Activated naive CD4-positive, alpha-beta T cell treated with anti-CD3 and anti-CD28 coated beads for 36 hours (primary cell): ENCODE measurements at regions not wholly inside any gene's neighbourhood (a gene's known extent, or its start where the extent isn't known, plus 50 kb on each side); places are given as distances from the start of the nearest gene placed in this dataset.

Experiments used
- CTCF ChIA-PET: fragments of 350-600 bp; sonication (Branson Sonifier 250); formaldehyde crosslinking; loops from one replicate; lab custom pipeline; 2021; ENCODE audit warnings: antibody characterized with exemption; lab: Charles Lee
- DNase-seq: peaks from one replicate; pipeline ENCODE4 v3.0.0-alpha.2; 2020
- H3K27ac Mint-ChIP-seq: one replicate; pipeline ENCODE4 v1.8.0; 2021; ENCODE audit warnings: mild to moderate bottlenecking, mixed read lengths
- H3K27me3 Mint-ChIP-seq: one replicate; pipeline ENCODE4 v1.8.0; 2021; ENCODE audit warnings: low read depth, mixed read lengths
- H3K36me3 Mint-ChIP-seq: one replicate; pipeline ENCODE4 v1.8.0; 2021; ENCODE audit warnings: low read depth, mixed read lengths
- H3K4me1 Mint-ChIP-seq: one replicate; pipeline ENCODE4 v1.8.0; 2021; ENCODE audit warnings: low read depth, mixed read lengths
- H3K4me3 Mint-ChIP-seq: one replicate; pipeline ENCODE4 v1.8.0; 2021; ENCODE audit warnings: mild to moderate bottlenecking, moderate library complexity, mixed read lengths
- H3K9me3 Mint-ChIP-seq: one replicate; pipeline ENCODE4 v1.8.0; 2021; ENCODE audit warnings: mixed read lengths
- intact Hi-C: fragments of 100-400 bp; cut with micrococcal nuclease; formaldehyde crosslinking; loops from one replicate; pipeline ENCODE4 v1.15.1; 2023

DNA sequence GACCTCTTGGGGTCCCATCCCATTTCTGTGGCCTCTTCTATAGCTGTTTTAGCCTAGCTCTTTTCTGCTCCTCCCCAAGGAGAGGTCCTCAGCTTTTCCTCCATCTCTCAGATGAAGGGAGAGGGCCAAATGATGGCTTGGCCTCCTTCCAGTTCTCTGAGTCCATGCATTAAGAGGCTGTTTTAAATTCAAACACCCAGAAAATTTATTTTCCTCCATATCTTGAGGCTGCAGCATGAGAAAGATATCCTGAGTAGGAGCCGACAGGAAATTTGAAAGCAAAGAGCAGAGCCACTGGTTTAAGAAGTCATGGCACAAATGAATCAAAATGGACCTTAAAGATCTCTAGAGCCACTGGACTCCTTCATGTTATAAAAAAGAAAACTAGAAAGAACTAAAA is 558.8 kb downstream of the MID1IP1 start:
- Mint-ChIP-seq H3K4me3 (no peak overlapping the region), H3K4me1 (peaks cover 25% of the 10 kb centered on the region), H3K27me3 (no peaks in the 10 kb centered on the region), H3K36me3 (no peaks in the 10 kb centered on the region), H3K27ac (no peak overlapping the region), H3K9me3 (no peaks in the 10 kb centered on the region)
- DNase-seq, result no peak
- intact Hi-C loops, result no loop called here
- CTCF ChIA-PET, result no interaction called here

DNA sequence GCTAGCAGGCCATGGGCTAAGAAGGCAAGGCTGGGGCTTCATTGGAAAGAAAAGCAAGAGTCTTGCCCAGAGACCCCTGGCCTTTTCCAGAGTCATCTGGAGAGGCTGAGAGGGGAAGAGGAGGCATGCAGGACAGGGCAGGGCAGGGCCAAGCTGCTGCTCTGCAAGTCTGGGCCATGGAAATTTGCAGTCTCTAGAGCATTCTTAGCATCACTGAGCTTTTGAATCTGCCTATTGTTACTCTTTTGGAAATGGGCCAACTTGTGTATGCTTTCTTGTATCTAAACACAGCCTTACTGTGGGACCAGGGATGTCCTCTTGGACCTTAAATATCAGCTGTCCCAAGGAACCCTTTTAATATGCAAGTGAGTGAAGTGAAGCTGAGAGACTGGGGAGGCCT is 560.5 kb downstream of the MID1IP1 start:
- no peaks in the 10 kb centered on the region for H3K27me3 Mint-ChIP-seq
- CTCF ChIA-PET, result interaction anchor here (1.1 kb wide), 1 partner anchor 213 kb away, joined by 3 read pairs; no protein-coding TSS in a partner anchor
- H3K4me3 Mint-ChIP-seq, result no peak overlapping the region
- peaks cover 18% of the 10 kb centered on the region for H3K4me1 Mint-ChIP-seq
- no peaks in the 10 kb centered on the region for H3K9me3 Mint-ChIP-seq
- DNase-seq, result no peak
- no peaks in the 10 kb centered on the region for H3K36me3 Mint-ChIP-seq
- intact Hi-C loops, result no loop called here
- H3K27ac Mint-ChIP-seq, result no peak overlapping the region

DNA sequence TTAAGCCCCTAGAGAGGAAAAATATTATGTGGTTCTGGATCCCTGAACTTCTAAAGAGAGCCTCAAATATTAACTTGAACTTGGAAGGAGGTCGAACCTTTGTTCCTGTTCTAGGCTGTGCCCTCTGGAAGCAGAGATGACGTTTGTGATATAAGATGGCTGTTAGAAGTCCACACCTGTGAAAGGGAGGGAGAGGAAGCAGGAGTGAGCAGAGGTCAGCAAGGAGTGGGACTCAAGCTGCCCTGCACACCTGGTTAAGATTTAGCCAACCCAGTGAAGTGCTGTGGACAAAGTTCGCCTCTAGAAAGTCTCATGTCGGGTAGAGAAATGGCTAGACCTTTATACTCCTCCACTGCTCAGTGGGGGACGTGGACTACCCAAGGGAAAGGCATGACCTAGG is 566.2 kb downstream of the MID1IP1 start:
- no peak for DNase-seq
- H3K9me3 Mint-ChIP-seq, result no peaks in the 10 kb centered on the region
- H3K27ac Mint-ChIP-seq, result no peak overlapping the region
- CTCF ChIA-PET, result no interaction called here
- H3K4me3 Mint-ChIP-seq, result no peak overlapping the region
- no peaks in the 10 kb centered on the region for H3K27me3 Mint-ChIP-seq
- H3K4me1 Mint-ChIP-seq, result peaks cover 9% of the 10 kb centered on the region
- intact Hi-C loops, result no loop called here
- no peaks in the 10 kb centered on the region for H3K36me3 Mint-ChIP-seq

DNA sequence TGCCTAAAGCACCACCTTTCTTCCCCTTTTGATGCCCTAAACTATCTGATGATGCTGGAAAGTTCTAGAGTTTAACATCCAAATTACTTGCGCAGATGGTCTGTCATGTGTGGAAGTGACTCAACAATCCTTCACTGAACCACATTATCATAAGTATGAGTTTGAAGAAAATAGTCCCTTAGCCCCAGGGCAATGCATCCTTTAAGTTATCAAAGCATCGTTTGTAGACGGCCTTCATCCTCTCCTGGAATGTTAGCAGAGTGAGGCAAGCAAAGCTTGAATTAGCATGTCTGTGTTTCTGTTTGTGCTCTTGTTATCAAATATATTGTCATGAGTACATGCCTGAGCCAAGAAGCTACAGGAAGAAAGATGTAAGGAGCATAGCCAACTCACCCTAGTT is 570.9 kb downstream of the MID1IP1 start:
- no peak overlapping the region for H3K27ac Mint-ChIP-seq
- no peaks in the 10 kb centered on the region for H3K4me1 Mint-ChIP-seq
- no peak overlapping the region for H3K4me3 Mint-ChIP-seq
- DNase-seq, result no peak
- H3K9me3 Mint-ChIP-seq, result no peaks in the 10 kb centered on the region
- intact Hi-C loops, result no loop called here
- H3K27me3 Mint-ChIP-seq, result no peaks in the 10 kb centered on the region
- CTCF ChIA-PET, result no interaction called here
- no peaks in the 10 kb centered on the region for H3K36me3 Mint-ChIP-seq

DNA sequence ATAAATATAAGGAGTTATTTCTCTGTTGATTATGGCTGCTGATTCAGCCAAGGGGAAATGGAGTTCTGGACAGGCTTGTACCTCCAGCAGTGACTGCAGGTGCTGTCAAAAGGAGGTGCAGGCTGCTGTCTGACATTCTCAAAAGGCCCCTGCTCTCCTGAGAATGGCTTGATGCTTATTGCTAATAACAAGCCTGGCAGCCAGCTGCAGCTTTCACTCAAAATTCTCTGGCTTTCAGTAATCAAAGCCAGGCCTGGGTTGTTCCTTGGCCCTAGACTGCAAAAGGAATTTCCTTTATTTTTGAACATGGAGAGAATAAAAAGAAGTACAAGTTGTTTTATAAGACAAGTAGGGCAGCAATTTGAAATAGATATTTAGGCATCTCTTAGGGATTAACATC is 575.9 kb downstream of the MID1IP1 start:
- Mint-ChIP-seq H3K4me3 (no peak overlapping the region), H3K4me1 (peaks cover 6% of the 10 kb centered on the region), H3K27ac (no peak overlapping the region), H3K27me3 (no peaks in the 10 kb centered on the region), H3K36me3 (no peaks in the 10 kb centered on the region), H3K9me3 (peaks cover 3% of the 10 kb centered on the region)
- DNase-seq, result no peak
- CTCF ChIA-PET, result no interaction called here
- intact Hi-C loops, result no loop called here

DNA sequence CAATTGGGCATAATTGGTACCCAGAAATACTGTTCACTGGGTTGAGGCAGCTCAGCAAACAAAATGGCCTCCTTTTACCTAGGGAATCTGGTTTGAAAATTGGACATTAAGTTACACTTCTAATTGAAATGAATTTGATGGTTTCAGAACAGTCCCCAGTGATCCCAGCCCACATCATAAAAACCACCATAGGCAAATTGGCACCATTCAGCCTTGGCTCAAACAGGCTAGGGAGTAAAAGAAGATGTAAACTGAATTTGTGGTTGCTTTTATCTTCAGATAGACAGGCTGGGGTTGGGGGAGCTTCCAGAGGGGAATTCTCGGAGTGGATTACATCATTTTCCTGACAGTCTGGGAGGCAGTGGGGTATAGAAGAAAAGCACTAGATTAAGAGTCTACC is 576.5 kb downstream of the MID1IP1 start:
- DNase-seq, result no peak
- Mint-ChIP-seq H3K36me3 (no peaks in the 10 kb centered on the region), H3K27me3 (no peaks in the 10 kb centered on the region), H3K9me3 (peaks cover 3% of the 10 kb centered on the region), H3K4me3 (no peak overlapping the region), H3K27ac (no peak overlapping the region), H3K4me1 (peaks cover 6% of the 10 kb centered on the region)
- CTCF ChIA-PET, result no interaction called here
- intact Hi-C loops, result no loop called here

DNA sequence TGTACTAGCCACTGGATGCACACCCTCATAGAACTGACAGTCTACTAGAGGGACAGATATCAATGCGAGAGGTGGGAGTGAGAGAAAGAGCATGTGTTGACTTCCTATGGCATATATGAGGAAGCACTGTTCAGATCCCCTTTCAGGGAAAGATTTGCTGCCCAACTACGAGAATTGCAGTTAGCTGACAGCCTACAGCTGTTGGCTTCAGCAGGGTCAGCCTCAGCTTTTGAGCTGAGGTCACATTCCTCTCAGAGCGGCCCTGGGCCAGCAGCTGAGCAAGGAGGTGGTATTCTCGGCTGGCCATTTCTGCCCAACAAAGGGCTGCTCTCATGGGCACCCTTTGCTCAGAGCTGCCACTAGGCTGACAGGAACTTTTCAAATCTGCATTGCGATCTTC is 580.2 kb downstream of the MID1IP1 start:
- Mint-ChIP-seq H3K27ac (no peak overlapping the region), H3K4me3 (no peak overlapping the region), H3K9me3 (peaks cover 3% of the 10 kb centered on the region), H3K36me3 (no peaks in the 10 kb centered on the region), H3K27me3 (no peaks in the 10 kb centered on the region), H3K4me1 (peaks cover 14% of the 10 kb centered on the region)
- no peak for DNase-seq
- intact Hi-C loops, result no loop called here
- CTCF ChIA-PET, result no interaction called here

DNA sequence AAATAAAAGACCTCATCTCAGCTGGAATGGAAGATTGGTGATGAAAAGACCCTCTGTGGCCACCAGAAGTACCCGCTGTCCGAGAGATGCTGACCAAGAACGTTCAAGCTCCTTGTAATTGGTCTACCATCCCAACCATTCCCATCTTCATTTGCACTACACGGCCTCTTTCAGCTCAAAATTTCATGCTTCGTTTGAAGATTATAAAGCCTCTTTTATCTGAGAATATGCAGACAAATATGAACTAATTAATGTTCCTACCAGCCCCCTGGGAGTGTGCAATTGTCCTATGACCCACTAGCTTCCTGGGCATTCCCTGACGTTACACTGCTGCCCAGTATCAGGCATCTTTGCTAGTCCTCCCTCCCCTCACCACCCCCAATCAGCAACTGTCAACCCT is 583.7 kb downstream of the MID1IP1 start:
- H3K4me3 Mint-ChIP-seq, result no peak overlapping the region
- no peaks in the 10 kb centered on the region for H3K36me3 Mint-ChIP-seq
- H3K9me3 Mint-ChIP-seq, result no peaks in the 10 kb centered on the region
- CTCF ChIA-PET, result no interaction called here
- no peak for DNase-seq
- H3K27ac Mint-ChIP-seq, result no peak overlapping the region
- intact Hi-C loops, result no loop called here
- H3K4me1 Mint-ChIP-seq, result peaks cover 7% of the 10 kb centered on the region
- no peaks in the 10 kb centered on the region for H3K27me3 Mint-ChIP-seq

DNA sequence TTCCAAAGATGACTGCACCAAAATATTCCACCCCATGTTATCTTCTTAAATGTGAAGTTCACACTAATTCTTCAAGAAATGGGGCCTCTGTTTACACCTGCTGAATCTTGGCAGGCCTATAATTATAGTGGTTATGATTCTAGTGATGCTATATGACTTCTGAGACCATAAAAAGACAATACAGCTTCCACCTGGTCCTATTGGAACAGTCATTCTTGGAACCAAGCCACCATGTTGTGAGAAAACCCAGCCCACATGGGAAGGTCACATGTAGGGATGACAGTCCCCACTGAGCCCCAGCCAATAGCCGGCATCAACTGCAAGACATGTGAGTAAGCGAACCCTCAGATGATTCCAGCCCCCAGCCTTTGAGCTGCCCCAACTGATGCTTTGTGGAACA is 587.5 kb downstream of the MID1IP1 start:
- Mint-ChIP-seq H3K27ac (no peak overlapping the region), H3K9me3 (no peaks in the 10 kb centered on the region), H3K27me3 (no peaks in the 10 kb centered on the region), H3K36me3 (no peaks in the 10 kb centered on the region), H3K4me1 (peaks cover 12% of the 10 kb centered on the region), H3K4me3 (no peak overlapping the region)
- CTCF ChIA-PET, result no interaction called here
- intact Hi-C loops, result no loop called here
- DNase-seq, result no peak

DNA sequence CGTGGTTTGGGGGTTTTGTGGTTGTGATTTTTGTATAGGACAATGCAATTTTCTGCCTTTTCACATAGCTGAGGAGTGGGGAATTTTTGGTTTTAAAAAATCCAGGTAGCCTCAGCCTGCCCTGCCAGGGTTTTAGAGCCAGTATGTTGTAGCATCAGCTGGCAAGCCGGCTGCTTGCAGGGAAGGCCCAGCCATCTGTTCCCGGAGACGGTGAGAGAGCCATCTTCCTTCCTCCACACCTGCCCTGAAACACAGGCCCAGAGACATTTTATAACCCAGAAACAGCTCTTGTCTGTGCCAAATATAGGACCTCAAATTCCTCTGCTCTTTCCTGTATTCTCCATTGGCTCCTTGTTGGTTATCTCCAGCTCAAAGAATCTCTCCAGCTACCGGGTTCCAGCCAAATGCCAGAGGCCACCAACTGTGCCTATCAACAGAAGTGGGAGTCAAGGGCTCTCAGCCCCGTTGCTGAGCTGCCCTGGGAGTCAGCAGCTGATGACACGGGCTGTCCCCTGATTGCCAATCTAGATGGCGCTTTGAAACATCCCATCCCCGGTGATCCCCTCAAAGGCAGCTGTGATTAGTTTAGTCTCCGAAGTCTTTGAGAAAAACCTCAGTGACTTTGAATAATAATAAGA is 595.2 kb downstream of the MID1IP1 start:
- CTCF ChIA-PET, result no interaction called here
- peaks cover 14% of the 10 kb centered on the region for H3K4me1 Mint-ChIP-seq
- H3K9me3 Mint-ChIP-seq, result no peaks in the 10 kb centered on the region
- no peaks in the 10 kb centered on the region for H3K36me3 Mint-ChIP-seq
- intact Hi-C loops, result no loop called here
- no peak overlapping the region for H3K4me3 Mint-ChIP-seq
- H3K27me3 Mint-ChIP-seq, result no peaks in the 10 kb centered on the region
- no peak for DNase-seq
- no peak overlapping the region for H3K27ac Mint-ChIP-seq

DNA sequence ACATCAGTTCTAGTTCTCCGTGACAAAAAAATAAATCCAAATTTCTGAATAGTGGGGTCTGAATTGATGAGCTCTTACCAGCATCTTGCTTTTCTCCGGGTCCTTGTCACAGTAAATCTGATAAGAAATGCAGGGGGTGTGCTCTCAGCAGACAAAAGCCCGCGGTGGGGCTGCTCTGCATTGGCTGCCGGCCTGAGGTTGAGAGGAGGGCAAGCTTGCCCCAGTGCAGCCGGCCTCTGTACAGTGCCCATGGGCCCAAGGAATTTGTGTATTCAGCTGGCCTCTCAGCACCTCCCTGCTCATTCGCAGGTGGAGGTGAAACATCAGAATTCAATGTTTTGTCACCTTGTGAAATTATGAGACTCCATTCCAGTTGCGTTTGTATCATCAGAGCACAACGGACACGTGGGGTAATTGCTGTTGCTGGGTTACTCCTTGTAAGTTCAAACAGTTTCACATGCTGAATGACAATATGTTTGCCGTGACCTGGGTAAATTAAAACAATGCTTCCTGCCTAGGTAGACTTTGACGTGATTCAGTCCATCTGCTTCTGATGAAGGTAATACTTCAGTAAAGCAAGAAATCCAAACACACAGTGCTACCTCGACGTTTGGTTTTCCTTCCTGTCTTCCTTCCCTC is 596.4 kb downstream of the MID1IP1 start:
- CTCF ChIA-PET, result no interaction called here
- Mint-ChIP-seq H3K27ac (no peak overlapping the region), H3K4me3 (no peak overlapping the region), H3K9me3 (no peaks in the 10 kb centered on the region), H3K27me3 (no peaks in the 10 kb centered on the region), H3K4me1 (peaks cover 25% of the 10 kb centered on the region), H3K36me3 (no peaks in the 10 kb centered on the region)
- intact Hi-C loops, result no loop called here
- no peak for DNase-seq

DNA sequence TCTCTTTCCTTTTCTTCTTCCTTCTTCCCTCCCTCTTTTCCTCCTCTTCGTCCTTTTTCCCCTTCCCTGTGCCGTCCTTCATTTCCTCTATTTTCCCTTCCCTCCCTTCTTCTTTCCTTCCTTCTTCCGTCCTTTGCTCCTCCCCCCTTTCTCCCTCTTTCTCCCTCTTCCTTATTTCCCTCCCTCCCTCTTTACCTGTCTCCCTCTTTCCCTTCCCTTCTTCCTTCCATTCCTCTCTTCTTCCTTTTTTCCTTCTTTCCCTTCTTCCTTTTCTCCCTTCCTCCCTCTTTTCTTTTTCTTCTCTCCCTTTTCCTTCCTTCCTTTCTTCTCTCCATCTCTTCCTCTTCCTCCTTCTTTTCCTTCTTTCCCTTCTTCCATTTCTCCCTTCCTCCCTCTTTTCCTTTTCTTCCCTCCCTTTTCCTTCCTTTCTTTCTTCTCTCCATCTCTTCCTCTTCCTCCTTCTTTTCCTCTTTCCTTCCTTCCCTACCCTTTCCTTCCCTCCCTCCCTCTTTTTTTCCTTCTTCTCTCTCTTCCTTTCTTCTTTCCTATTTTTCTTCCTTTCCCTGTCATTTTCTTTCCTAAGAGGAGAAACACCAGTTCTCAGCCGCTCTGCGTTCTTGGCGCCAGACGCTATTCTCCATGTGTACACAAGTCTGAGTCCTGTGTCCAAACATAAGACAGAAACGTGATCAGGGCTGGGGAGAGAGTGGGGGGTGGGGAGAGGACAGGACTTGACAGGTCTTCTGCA is 597.1 kb downstream of the MID1IP1 start:
- CTCF ChIA-PET, result no interaction called here
- no peak overlapping the region for H3K27ac Mint-ChIP-seq
- no peak overlapping the region for H3K4me3 Mint-ChIP-seq
- H3K4me1 Mint-ChIP-seq, result peaks cover 24% of the 10 kb centered on the region
- intact Hi-C loops, result no loop called here
- DNase-seq, result no peak
- no peaks in the 10 kb centered on the region for H3K36me3 Mint-ChIP-seq
- no peaks in the 10 kb centered on the region for H3K9me3 Mint-ChIP-seq
- no peaks in the 10 kb centered on the region for H3K27me3 Mint-ChIP-seq

DNA sequence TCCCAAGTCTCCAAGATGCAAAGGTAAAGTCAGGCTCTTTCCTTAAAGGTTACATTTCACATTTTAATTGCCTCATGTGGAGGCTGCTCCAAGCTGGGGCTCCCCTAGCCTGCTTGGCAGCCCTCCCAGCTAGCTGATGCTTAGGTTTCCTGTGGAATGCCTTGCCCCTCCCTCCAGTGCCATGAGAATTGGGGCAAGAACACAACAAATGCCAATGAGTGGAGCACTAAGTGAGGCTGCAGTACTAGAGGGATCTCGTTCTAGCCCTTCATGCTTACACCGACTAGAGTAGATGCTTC is 597.7 kb downstream of the MID1IP1 start:
- no peak for DNase-seq
- Mint-ChIP-seq H3K27ac (no peak overlapping the region), H3K9me3 (no peaks in the 10 kb centered on the region), H3K36me3 (no peaks in the 10 kb centered on the region), H3K27me3 (no peaks in the 10 kb centered on the region), H3K4me1 (peaks cover 24% of the 10 kb centered on the region), H3K4me3 (no peak overlapping the region)
- intact Hi-C loops, result no loop called here
- CTCF ChIA-PET, result no interaction called here
